HCT116 (cell line): ENCODE measurements at regions not wholly inside any gene's neighbourhood (a gene's known extent, or its start where the extent isn't known, plus 50 kb on each side); places are given as distances from the start of the nearest gene placed in this dataset.

Experiments used
- EZH2 ChIP-seq: fragments of 200-600 bp; sonication (generic); IDR thresholded peaks from 2 replicates; pipeline ENCODE4 v1.6.1; 2017; ENCODE audit warnings: antibody characterized with exemption, mixed run types
- EZH2phosphoT487 ChIP-seq: fragments of 200-600 bp; IDR thresholded peaks from 2 replicates; pipeline ENCODE4 v1.6.1; 2018; ENCODE audit warnings: antibody characterized with exemption, borderline replicate concordance
- POLR2A ChIP-seq: IDR thresholded peaks from 2 replicates; pipeline ENCODE4 v1.7.0; 2011; ENCODE audit warnings: borderline replicate concordance; ENCODE audit not compliant: insufficient read depth, insufficient read length; ENCODE audit errors: extremely low read depth
- SIN3A ChIP-seq: IDR thresholded peaks from 2 replicates; pipeline ENCODE4 v1.6.1; 2012; ENCODE audit warnings: low read depth
- SP1 ChIP-seq: IDR thresholded peaks from 2 replicates; pipeline ENCODE4 v1.6.1; 2012; ENCODE audit warnings: low read depth
- SRF ChIP-seq: IDR thresholded peaks from 2 replicates; pipeline ENCODE4 v1.6.1; 2012; ENCODE audit warnings: low read depth
- ZFX ChIP-seq: fragments of 450-650 bp; IDR thresholded peaks from 2 replicates; pipeline ENCODE4 v1.6.1; 2017
- TF ChIP-seq, protein P1 (sequence below), 3 experiments: fragments of 200-600 bp in 1 of 3; sonication (generic) in 1 of 3; IDR thresholded peaks in 2 of 3; conservative IDR thresholded peaks in 1 of 3; 2 replicates each; pipeline ENCODE4 v1.5.1; 2012 to 2017; ENCODE audit warnings: low read depth in 2 of 3, low read length in 2 of 3, antibody characterized with exemption in 1 of 3, borderline replicate concordance in 1 of 3, control low read depth in 1 of 3, mild to moderate bottlenecking in 1 of 3, mixed read lengths in 1 of 3, mixed run types in 1 of 3, moderate library complexity in 1 of 3; ENCODE audit not compliant: insufficient read depth in 1 of 3
- TF ChIP-seq, protein P2 (sequence below): IDR thresholded peaks from 2 replicates; pipeline ENCODE4 v1.6.1; 2012; ENCODE audit warnings: low read depth
- TF ChIP-seq, protein P3 (sequence below): IDR thresholded peaks from 2 replicates; pipeline ENCODE4 v1.6.1; 2011; ENCODE audit warnings: mild to moderate bottlenecking, low read length, moderate library complexity; ENCODE audit not compliant: insufficient replicate concordance; ENCODE audit errors: extremely low read depth
- TF ChIP-seq, protein P4 (sequence below): IDR thresholded peaks from 2 replicates; pipeline ENCODE4 v1.6.1; 2012

DNA sequence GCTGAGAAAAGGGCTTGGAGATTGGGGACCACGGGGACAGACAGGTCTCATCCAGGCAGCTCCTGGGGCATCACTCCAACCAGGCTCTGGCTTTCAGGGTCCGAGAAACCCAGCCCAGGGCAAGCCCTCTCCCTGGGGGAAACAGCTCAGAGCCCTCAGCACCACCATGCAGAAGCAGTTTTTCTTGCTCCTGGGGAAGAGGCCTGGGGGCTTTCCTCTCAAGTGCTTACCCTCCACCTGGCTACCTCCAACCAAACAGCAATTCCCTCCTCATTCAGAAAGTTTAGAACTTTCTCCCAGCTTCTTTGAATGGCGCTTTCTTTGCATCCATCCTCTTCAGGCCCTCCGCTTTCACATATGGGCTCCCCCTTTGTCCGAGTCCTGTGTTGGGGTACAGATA, 110.4 kb upstream of the PHACTR3 start:
- TF ChIP-seq, protein P1, sequence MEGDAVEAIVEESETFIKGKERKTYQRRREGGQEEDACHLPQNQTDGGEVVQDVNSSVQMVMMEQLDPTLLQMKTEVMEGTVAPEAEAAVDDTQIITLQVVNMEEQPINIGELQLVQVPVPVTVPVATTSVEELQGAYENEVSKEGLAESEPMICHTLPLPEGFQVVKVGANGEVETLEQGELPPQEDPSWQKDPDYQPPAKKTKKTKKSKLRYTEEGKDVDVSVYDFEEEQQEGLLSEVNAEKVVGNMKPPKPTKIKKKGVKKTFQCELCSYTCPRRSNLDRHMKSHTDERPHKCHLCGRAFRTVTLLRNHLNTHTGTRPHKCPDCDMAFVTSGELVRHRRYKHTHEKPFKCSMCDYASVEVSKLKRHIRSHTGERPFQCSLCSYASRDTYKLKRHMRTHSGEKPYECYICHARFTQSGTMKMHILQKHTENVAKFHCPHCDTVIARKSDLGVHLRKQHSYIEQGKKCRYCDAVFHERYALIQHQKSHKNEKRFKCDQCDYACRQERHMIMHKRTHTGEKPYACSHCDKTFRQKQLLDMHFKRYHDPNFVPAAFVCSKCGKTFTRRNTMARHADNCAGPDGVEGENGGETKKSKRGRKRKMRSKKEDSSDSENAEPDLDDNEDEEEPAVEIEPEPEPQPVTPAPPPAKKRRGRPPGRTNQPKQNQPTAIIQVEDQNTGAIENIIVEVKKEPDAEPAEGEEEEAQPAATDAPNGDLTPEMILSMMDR (IDR thresholded peaks at IDR 0.05 in 2 of 3, conservative IDR thresholded peaks at IDR 0.05 in 1 of 3; ENCODE audit: borderline replicate concordance in 1 of 3, insufficient read depth in 1 of 3, low read depth in 2 of 3, low read length in 2 of 3), result no peak
- TF ChIP-seq, protein P2, sequence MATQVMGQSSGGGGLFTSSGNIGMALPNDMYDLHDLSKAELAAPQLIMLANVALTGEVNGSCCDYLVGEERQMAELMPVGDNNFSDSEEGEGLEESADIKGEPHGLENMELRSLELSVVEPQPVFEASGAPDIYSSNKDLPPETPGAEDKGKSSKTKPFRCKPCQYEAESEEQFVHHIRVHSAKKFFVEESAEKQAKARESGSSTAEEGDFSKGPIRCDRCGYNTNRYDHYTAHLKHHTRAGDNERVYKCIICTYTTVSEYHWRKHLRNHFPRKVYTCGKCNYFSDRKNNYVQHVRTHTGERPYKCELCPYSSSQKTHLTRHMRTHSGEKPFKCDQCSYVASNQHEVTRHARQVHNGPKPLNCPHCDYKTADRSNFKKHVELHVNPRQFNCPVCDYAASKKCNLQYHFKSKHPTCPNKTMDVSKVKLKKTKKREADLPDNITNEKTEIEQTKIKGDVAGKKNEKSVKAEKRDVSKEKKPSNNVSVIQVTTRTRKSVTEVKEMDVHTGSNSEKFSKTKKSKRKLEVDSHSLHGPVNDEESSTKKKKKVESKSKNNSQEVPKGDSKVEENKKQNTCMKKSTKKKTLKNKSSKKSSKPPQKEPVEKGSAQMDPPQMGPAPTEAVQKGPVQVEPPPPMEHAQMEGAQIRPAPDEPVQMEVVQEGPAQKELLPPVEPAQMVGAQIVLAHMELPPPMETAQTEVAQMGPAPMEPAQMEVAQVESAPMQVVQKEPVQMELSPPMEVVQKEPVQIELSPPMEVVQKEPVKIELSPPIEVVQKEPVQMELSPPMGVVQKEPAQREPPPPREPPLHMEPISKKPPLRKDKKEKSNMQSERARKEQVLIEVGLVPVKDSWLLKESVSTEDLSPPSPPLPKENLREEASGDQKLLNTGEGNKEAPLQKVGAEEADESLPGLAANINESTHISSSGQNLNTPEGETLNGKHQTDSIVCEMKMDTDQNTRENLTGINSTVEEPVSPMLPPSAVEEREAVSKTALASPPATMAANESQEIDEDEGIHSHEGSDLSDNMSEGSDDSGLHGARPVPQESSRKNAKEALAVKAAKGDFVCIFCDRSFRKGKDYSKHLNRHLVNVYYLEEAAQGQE, result no peak
- TF ChIP-seq POLR2A, result no peak
- TF ChIP-seq SIN3A, result no peak
- TF ChIP-seq, protein P3, sequence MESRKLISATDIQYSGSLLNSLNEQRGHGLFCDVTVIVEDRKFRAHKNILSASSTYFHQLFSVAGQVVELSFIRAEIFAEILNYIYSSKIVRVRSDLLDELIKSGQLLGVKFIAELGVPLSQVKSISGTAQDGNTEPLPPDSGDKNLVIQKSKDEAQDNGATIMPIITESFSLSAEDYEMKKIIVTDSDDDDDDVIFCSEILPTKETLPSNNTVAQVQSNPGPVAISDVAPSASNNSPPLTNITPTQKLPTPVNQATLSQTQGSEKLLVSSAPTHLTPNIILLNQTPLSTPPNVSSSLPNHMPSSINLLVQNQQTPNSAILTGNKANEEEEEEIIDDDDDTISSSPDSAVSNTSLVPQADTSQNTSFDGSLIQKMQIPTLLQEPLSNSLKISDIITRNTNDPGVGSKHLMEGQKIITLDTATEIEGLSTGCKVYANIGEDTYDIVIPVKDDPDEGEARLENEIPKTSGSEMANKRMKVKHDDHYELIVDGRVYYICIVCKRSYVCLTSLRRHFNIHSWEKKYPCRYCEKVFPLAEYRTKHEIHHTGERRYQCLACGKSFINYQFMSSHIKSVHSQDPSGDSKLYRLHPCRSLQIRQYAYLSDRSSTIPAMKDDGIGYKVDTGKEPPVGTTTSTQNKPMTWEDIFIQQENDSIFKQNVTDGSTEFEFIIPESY, result no peak
- TF ChIP-seq ZFX, result no peak
- TF ChIP-seq SP1, result no peak
- no peak for TF ChIP-seq EZH2
- TF ChIP-seq, protein P4, sequence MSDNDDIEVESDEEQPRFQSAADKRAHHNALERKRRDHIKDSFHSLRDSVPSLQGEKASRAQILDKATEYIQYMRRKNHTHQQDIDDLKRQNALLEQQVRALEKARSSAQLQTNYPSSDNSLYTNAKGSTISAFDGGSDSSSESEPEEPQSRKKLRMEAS, result no peak
- no peak for TF ChIP-seq EZH2phosphoT487
- TF ChIP-seq SRF, result no peak
